ENCODE measurements at regions not wholly inside any gene's neighbourhood (a gene's known extent, or its start where the extent isn't known, plus 50 kb on each side); places are given as distances from the start of the nearest gene placed in this dataset.

GRCh38 chr13:88115976-88116375, 444.8 kb downstream of the SLITRK5 start:
- TF ChIP-seq CTCF (conservative IDR thresholded peaks at IDR 0.05; ENCODE audit: low read depth in 2 of 2) (no peak), ETS1 (IDR thresholded peaks at IDR 0.05) (no peak), REST (IDR thresholded peaks at IDR 0.05; ENCODE audit: unreplicated experiment) (no peak), EZH2 (IDR thresholded peaks at IDR 0.05; ENCODE audit: low read depth, unreplicated experiment) (no peak), POLR2AphosphoS5 (IDR thresholded peaks at IDR 0.05; ENCODE audit: low read depth) (no peak), NANOG (IDR thresholded peaks at IDR 0.05; ENCODE audit: borderline replicate concordance) (no peak), ZNF114 (CRISPR knock-in tag; IDR thresholded peaks at IDR 0.05) (no peak), CREB1 (CRISPR knock-in tag; IDR thresholded peaks at IDR 0.05; ENCODE audit: low read depth) (no peak), EZH2phosphoT487 (IDR thresholded peaks at IDR 0.05; ENCODE audit: unreplicated experiment) (no peak), STAT1 (IDR thresholded peaks at IDR 0.05; ENCODE audit: unreplicated experiment) (no peak), ZNF462 (CRISPR knock-in tag; IDR thresholded peaks at IDR 0.05) (no peak)

All from GM23338 (cell line).